GM19238 (cell line): ENCODE measurements at regions not wholly inside any gene's neighbourhood (a gene's known extent, or its start where the extent isn't known, plus 50 kb on each side); places are given as distances from the start of the nearest gene placed in this dataset.

Experiments used
- DNase-seq: peaks from one replicate; pipeline ENCODE4 v3.0.0; 2011; ENCODE audit warnings: low spot score; ENCODE audit not compliant: insufficient read length

GRCh38 chr13:29664591-29664990, 69.1 kb upstream of the SLC7A1 start:
- no peak for DNase-seq

- DNase-seq, result no peak
Observed at GRCh38 chr13:29654843-29655547, 59.5 kb upstream of the SLC7A1 start.

- no peak for DNase-seq
Observed at GRCh38 chr13:29654384-29654783, 58.9 kb upstream of the SLC7A1 start.

GRCh38 chr13:29648760-29649159, 53.3 kb upstream of the SLC7A1 start:
- no peak for DNase-seq
